Loucy (cell line): ENCODE measurements at regions not wholly inside any gene's neighbourhood (a gene's known extent, or its start where the extent isn't known, plus 50 kb on each side); places are given as distances from the start of the nearest gene placed in this dataset.

ENCODE experiments used
- H2AFZ ChIP-seq: fragments of 200-600 bp; sonication (generic); 2 replicates; pipeline ENCODE4 v1.6.0; 2016; ENCODE audit warnings: antibody characterized with exemption, mild to moderate bottlenecking, low read length, moderate library complexity
- H3F3A ChIP-seq: fragments of 200-600 bp; 2 replicates; pipeline ENCODE4 v1.6.0; 2016; ENCODE audit warnings: antibody characterized with exemption, low read depth, mild to moderate bottlenecking
- H3K27me3 ChIP-seq: fragments of 200-600 bp; sonication (generic); 2 replicates; pipeline ENCODE4 v1.6.1; 2014; ENCODE audit warnings: low read length, mild to moderate bottlenecking; ENCODE audit not compliant: insufficient read depth, poor library complexity, severe bottlenecking
- H3K36me3 ChIP-seq: fragments of 200-600 bp; sonication (generic); 2 replicates; pipeline ENCODE4 v1.6.1; 2016; ENCODE audit warnings: low read length; ENCODE audit not compliant: insufficient read depth
- H3K4me1 ChIP-seq: fragments of 200-600 bp; sonication (generic); 2 replicates; pipeline ENCODE4 v1.5.1; 2014; ENCODE audit warnings: low read length, mild to moderate bottlenecking; ENCODE audit not compliant: insufficient read depth, poor library complexity, severe bottlenecking
- H3K4me2 ChIP-seq: fragments of 200-600 bp; sonication (generic); 2 replicates; pipeline ENCODE4 v1.6.0; 2014; ENCODE audit warnings: antibody characterized with exemption, low read length, low read depth, mild to moderate bottlenecking; ENCODE audit not compliant: poor library complexity, severe bottlenecking
- H3K4me3 ChIP-seq: fragments of 200-600 bp; sonication (generic); 2 replicates; pipeline ENCODE4 v1.5.1; 2014; ENCODE audit warnings: low read length, mild to moderate bottlenecking, mixed read lengths; ENCODE audit not compliant: poor library complexity, severe bottlenecking
- H3K79me2 ChIP-seq: fragments of 200-600 bp; sonication (generic); 2 replicates; pipeline ENCODE4 v1.6.1; 2014; ENCODE audit warnings: low read length; ENCODE audit not compliant: insufficient read depth
- H3K9ac ChIP-seq: fragments of 200-600 bp; sonication (generic); 2 replicates; pipeline ENCODE4 v1.6.0; 2014; ENCODE audit warnings: mild to moderate bottlenecking, low read depth, low read length, moderate library complexity; ENCODE audit not compliant: poor library complexity, severe bottlenecking
- H3K9me2 ChIP-seq: fragments of 200-600 bp; sonication (generic); replicated peaks from 2 replicates; pipeline ENCODE4 v1.6.1; 2016; ENCODE audit warnings: low read depth, low read length, mixed read lengths
- H3K9me3 ChIP-seq: fragments of 200-600 bp; sonication (generic); 2 replicates; pipeline ENCODE4 v1.6.1; 2014; ENCODE audit warnings: mild to moderate bottlenecking, antibody characterized with exemption, low read length, low read depth; ENCODE audit not compliant: insufficient read depth
- H4K20me1 ChIP-seq: fragments of 200-600 bp; sonication (generic); 2 replicates; pipeline ENCODE4 v1.6.0; 2014; ENCODE audit warnings: antibody characterized with exemption, low read length, mild to moderate bottlenecking; ENCODE audit not compliant: insufficient read depth, poor library complexity, severe bottlenecking
- EZH2phosphoT487 ChIP-seq: fragments of 200-600 bp; IDR thresholded peaks from 2 replicates; pipeline ENCODE4 v1.6.1; 2018; ENCODE audit warnings: antibody characterized with exemption, mild to moderate bottlenecking, moderate library complexity, borderline replicate concordance
- TF ChIP-seq, protein P1 (sequence below): fragments of 200-600 bp; sonication (generic); conservative IDR thresholded peaks from 2 replicates; pipeline ENCODE4 v1.5.1; 2014; ENCODE audit warnings: mild to moderate bottlenecking, antibody characterized with exemption, low read length

DNA sequence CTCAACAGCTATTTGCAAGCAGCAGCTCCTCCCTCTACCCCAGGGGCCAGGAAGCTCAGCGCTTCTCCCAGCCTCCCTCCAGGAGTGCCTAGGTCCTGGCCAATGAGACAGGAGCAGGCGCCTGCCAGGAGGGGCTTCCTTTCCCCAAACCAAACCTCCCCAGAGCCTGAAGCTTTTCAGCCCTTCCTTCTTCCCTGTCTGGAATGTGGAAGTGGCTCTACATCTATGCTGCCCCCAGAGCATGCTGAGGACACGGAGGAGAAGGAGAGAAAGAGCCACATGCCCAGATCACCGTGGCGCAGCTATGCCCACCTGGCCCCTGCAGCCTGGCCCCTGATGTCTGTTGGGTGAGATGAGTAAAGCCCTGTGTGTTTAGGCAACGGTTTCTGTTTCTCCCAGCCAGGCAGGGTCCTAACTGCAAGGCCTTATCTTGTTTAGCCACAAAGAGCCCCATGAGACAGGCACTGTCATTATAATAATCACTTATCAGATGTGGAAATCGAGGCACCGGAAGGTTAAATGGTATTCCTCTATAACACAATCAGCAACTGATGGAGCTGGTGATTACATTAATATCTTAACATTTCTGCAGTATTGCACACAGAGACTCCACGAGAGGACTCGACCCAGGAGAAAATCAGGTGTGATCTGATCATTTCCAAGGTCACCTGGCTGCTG, 315.8 kb downstream of the CTTN start:
- H3K79me2 ChIP-seq = no peaks in the 10 kb centered on the region
- H3K9ac ChIP-seq = no peak overlapping the region
- H3K4me2 ChIP-seq = no peak overlapping the region
- no peaks in the 10 kb centered on the region for H3F3A ChIP-seq
- H3K4me1 ChIP-seq = no peaks in the 10 kb centered on the region
- H3K9me3 ChIP-seq = peaks cover 7% of the 10 kb centered on the region; the same call in 1 of the 2 replicates
- no peaks in the 10 kb centered on the region for H3K36me3 ChIP-seq
- no peaks in the 10 kb centered on the region for H4K20me1 ChIP-seq
- no peak overlapping the region for H3K4me3 ChIP-seq
- H3K9me2 ChIP-seq = no peaks in the 10 kb centered on the region
- no peaks in the 10 kb centered on the region for H3K27me3 ChIP-seq
- H2AFZ ChIP-seq = no peak overlapping the region
- TF ChIP-seq EZH2phosphoT487 = no peak
- TF ChIP-seq, protein P1, sequence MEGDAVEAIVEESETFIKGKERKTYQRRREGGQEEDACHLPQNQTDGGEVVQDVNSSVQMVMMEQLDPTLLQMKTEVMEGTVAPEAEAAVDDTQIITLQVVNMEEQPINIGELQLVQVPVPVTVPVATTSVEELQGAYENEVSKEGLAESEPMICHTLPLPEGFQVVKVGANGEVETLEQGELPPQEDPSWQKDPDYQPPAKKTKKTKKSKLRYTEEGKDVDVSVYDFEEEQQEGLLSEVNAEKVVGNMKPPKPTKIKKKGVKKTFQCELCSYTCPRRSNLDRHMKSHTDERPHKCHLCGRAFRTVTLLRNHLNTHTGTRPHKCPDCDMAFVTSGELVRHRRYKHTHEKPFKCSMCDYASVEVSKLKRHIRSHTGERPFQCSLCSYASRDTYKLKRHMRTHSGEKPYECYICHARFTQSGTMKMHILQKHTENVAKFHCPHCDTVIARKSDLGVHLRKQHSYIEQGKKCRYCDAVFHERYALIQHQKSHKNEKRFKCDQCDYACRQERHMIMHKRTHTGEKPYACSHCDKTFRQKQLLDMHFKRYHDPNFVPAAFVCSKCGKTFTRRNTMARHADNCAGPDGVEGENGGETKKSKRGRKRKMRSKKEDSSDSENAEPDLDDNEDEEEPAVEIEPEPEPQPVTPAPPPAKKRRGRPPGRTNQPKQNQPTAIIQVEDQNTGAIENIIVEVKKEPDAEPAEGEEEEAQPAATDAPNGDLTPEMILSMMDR = no peak

DNA sequence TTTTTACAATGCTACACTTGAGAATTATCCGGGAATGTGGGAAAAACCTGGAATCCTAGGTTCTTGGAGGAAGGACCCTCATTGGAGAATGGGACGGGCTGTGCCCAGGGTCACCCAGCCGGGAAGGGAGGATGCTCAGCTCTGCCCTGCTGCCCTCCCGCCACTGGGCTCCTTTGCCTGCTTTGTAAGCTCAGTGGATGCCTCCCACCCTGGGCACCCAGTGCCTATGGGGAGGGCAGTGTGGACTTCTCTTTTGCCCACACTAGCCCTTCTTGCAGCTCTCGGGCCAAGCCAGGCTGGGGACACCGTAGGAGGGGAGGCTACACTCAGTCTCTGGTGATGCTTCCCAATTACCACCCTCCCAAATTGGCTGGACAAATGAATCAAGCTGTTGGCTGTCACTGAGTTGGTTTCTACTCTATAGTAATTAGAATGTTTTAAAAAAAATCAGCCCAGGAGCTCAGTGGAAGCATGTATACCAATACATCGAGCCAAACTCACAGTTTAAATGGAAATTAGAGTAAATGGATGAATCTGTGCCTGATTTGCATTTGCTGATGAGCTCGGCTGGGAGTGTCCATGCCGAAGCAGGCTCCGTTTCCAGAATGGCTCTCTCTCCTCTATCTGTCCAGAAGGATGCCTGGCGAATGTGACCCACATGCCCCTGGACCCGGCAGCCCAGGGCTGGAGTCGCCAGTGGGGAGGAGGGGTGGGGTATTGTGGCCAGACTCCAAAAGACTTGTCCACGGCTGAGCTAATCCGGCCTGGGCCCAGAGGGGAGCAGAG, 317.0 kb downstream of the CTTN start:
- no peaks in the 10 kb centered on the region for H3K4me1 ChIP-seq
- H3K9me2 ChIP-seq = no peaks in the 10 kb centered on the region
- H4K20me1 ChIP-seq = no peaks in the 10 kb centered on the region
- no peak overlapping the region for H3K4me2 ChIP-seq
- no peaks in the 10 kb centered on the region for H3K27me3 ChIP-seq
- no peak for TF ChIP-seq EZH2phosphoT487
- TF ChIP-seq, protein P1 = no peak
- H3K79me2 ChIP-seq = no peaks in the 10 kb centered on the region
- H3F3A ChIP-seq = no peaks in the 10 kb centered on the region
- peaks cover 10% of the 10 kb centered on the region; the same call in 1 of the 2 replicates for H3K9me3 ChIP-seq
- H3K36me3 ChIP-seq = no peaks in the 10 kb centered on the region
- H2AFZ ChIP-seq = no peak overlapping the region
- no peak overlapping the region for H3K9ac ChIP-seq
- H3K4me3 ChIP-seq = no peak overlapping the region

DNA sequence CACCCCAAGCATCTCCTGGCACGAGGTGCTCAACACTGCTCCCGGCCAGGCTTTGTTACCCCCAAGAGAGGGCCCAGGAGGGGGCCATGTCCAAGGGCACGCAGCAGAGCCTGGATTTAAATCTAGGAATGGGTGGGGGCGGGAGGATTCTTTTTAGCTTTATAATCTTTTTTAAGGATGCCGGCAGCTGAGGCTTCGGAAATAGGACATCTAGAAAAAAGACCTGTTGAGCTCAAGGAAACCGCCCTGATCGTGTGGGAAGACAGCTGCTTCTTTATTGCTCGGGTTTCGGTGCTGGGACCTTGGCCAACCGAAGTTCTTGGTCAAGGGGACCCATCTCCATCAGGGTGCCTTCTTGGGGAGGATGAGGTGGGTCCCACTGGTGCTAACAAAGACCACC, 317.9 kb downstream of the CTTN start:
- TF ChIP-seq, protein P1 = no peak
- no peak for TF ChIP-seq EZH2phosphoT487
- H3K36me3 ChIP-seq = no peaks in the 10 kb centered on the region
- H3K9me3 ChIP-seq = peaks cover 8% of the 10 kb centered on the region; the same call in 1 of the 2 replicates
- no peaks in the 10 kb centered on the region for H3K27me3 ChIP-seq
- H3K4me1 ChIP-seq = no peaks in the 10 kb centered on the region
- no peak overlapping the region for H3K9ac ChIP-seq
- no peak overlapping the region for H2AFZ ChIP-seq
- no peaks in the 10 kb centered on the region for H4K20me1 ChIP-seq
- H3K4me2 ChIP-seq = no peak overlapping the region
- H3K9me2 ChIP-seq = no peaks in the 10 kb centered on the region
- no peak overlapping the region for H3K4me3 ChIP-seq
- H3K79me2 ChIP-seq = no peaks in the 10 kb centered on the region
- no peaks in the 10 kb centered on the region for H3F3A ChIP-seq
